Neural cell (in vitro differentiated cells): ENCODE measurements at regions not wholly inside any gene's neighbourhood (a gene's known extent, or its start where the extent isn't known, plus 50 kb on each side); places are given as distances from the start of the nearest gene placed in this dataset.

Source experiments
- H2AFZ ChIP-seq: fragments of 200-600, 300-800 bp; sonication (generic), shearing (Covaris generic); 2 replicates; pipeline ENCODE4 v1.6.0; 2014; ENCODE audit warnings: low read depth, mild to moderate bottlenecking, antibody characterized with exemption, low read length, moderate library complexity
- H3F3A ChIP-seq: fragments of 200-600 bp; shearing (Covaris generic); 2 replicates; pipeline ENCODE4 v1.6.1; 2016; ENCODE audit warnings: mild to moderate bottlenecking, moderate library complexity, mixed read lengths, antibody characterized with exemption, low read length; ENCODE audit not compliant: insufficient read depth, poor library complexity, severe bottlenecking
- H3K27ac ChIP-seq: fragments of 200-600, 300-800 bp; sonication (generic), shearing (Covaris generic); 2 replicates; pipeline ENCODE4 v1.5.1; 2014; ENCODE audit warnings: mild to moderate bottlenecking, low read length, moderate library complexity
- H3K27me3 ChIP-seq: fragments of 300-800, 200-600 bp; sonication (generic), shearing (Covaris generic); 2 replicates; pipeline ENCODE4 v1.6.0; 2014; ENCODE audit warnings: mild to moderate bottlenecking, low read depth, low read length, moderate library complexity; ENCODE audit not compliant: insufficient read depth
- H3K36me3 ChIP-seq: fragments of 300-800, 200-600 bp; sonication (generic), shearing (Covaris generic); 2 replicates; pipeline ENCODE4 v1.5.1; 2014; ENCODE audit warnings: mild to moderate bottlenecking, antibody characterized with exemption, low read length, moderate library complexity; ENCODE audit not compliant: insufficient read depth
- H3K4me2 ChIP-seq: fragments of 300-800, 200-600 bp; sonication (generic), shearing (Covaris generic); 2 replicates; pipeline ENCODE4 v1.6.0; 2014; ENCODE audit warnings: mild to moderate bottlenecking, low read length
- H3K4me3 ChIP-seq: fragments of 300-800, 200-600 bp; sonication (generic), shearing (Covaris generic); 2 replicates; pipeline ENCODE4 v1.5.1; 2014; ENCODE audit warnings: mild to moderate bottlenecking, low read length, moderate library complexity
- H3K79me2 ChIP-seq: fragments of 200-600 bp; shearing (Covaris generic); replicated peaks from 2 replicates; pipeline ENCODE4 v1.6.0; 2014; ENCODE audit warnings: mild to moderate bottlenecking, low read length, moderate library complexity; ENCODE audit not compliant: insufficient read depth
- H3K9ac ChIP-seq: fragments of 300-800, 200-600 bp; sonication (generic), shearing (Covaris generic); 2 replicates; pipeline ENCODE4 v1.6.1; 2016; ENCODE audit warnings: mild to moderate bottlenecking, low read length, mixed read lengths
- H3K9me2 ChIP-seq: fragments of 200-600 bp; shearing (Covaris generic); 2 replicates; pipeline ENCODE4 v1.6.1; 2016; ENCODE audit warnings: mild to moderate bottlenecking, low read length, mixed read lengths; ENCODE audit not compliant: insufficient read depth
- H3K9me3 ChIP-seq: fragments of 200-600, 300-800 bp; sonication (generic), shearing (Covaris generic); 2 replicates; pipeline ENCODE4 v1.6.1; 2016; ENCODE audit warnings: mild to moderate bottlenecking, mixed run types, low read length, moderate library complexity, mixed read lengths
- H4K20me1 ChIP-seq: fragments of 200-600 bp; shearing (Covaris generic); 2 replicates; pipeline ENCODE4 v1.6.1; 2016; ENCODE audit warnings: mild to moderate bottlenecking, mixed run types; ENCODE audit not compliant: insufficient read depth
- CTCF ChIP-seq: fragments of 450-650 bp; IDR thresholded peaks from 2 replicates; pipeline ENCODE4 v1.5.1; 2014; ENCODE audit warnings: antibody characterized with exemption, mild to moderate bottlenecking, moderate library complexity; ENCODE audit not compliant: poor library complexity, severe bottlenecking
- EP300 ChIP-seq: fragments of 450-650 bp; conservative IDR thresholded peaks from 2 replicates; pipeline ENCODE4 v1.6.1; 2014; ENCODE audit warnings: antibody characterized with exemption, mild to moderate bottlenecking, moderate library complexity; ENCODE audit not compliant: poor library complexity, severe bottlenecking
- EZH2 ChIP-seq: fragments of 200-600, 300-800 bp; shearing (Covaris generic), sonication (generic); IDR thresholded peaks from 2 replicates; pipeline ENCODE4 v1.6.1; 2014; ENCODE audit warnings: antibody characterized with exemption, low read length, borderline replicate concordance, mild to moderate bottlenecking; ENCODE audit not compliant: insufficient read depth, poor library complexity, severe bottlenecking
- MXI1 ChIP-seq: fragments of 450-650 bp; conservative IDR thresholded peaks from 2 replicates; pipeline ENCODE4 v1.6.1; 2014; ENCODE audit warnings: antibody characterized with exemption, mild to moderate bottlenecking; ENCODE audit not compliant: poor library complexity, severe bottlenecking
- POLR2AphosphoS5 ChIP-seq: IDR thresholded peaks from 2 replicates; pipeline ENCODE4 v1.6.1; 2012
- RAD21 ChIP-seq: fragments of 450-650 bp; conservative IDR thresholded peaks from 2 replicates; pipeline ENCODE4 v1.6.1; 2014; ENCODE audit warnings: antibody characterized with exemption, mild to moderate bottlenecking, moderate library complexity
- REST ChIP-seq: IDR thresholded peaks from 2 replicates; pipeline ENCODE4 v1.6.1; 2012; ENCODE audit warnings: borderline replicate concordance
- SMC3 ChIP-seq: fragments of 450-650 bp; conservative IDR thresholded peaks from 2 replicates; pipeline ENCODE4 v1.6.1; 2014; ENCODE audit warnings: antibody characterized with exemption, mild to moderate bottlenecking, moderate library complexity; ENCODE audit not compliant: poor library complexity
- TAF1 ChIP-seq: IDR thresholded peaks from 2 replicates; pipeline ENCODE4 v1.6.1; 2012; ENCODE audit warnings: low read depth

GRCh38 chr20:21874127-21874526, 168.7 kb downstream of the PAX1 start (continued):
- no peak for TF ChIP-seq MXI1
- no peak for TF ChIP-seq SMC3

- no peak overlapping the region for H2AFZ ChIP-seq
- H3K4me2 ChIP-seq = no peak overlapping the region
- H3K36me3 ChIP-seq = no peaks in the 10 kb centered on the region
- no peaks in the 10 kb centered on the region for H3F3A ChIP-seq
- TF ChIP-seq MXI1 (no peak), POLR2AphosphoS5 (no peak), SMC3 (no peak), EZH2 (no peak), EP300 (no peak), CTCF (no peak), RAD21 (no peak), REST (no peak), TAF1 (no peak)
- H3K4me3 ChIP-seq = no peak overlapping the region
- no peak overlapping the region for H3K27ac ChIP-seq
- H3K9me3 ChIP-seq = no peaks in the 10 kb centered on the region
- H4K20me1 ChIP-seq = no peaks in the 10 kb centered on the region
- H3K27me3 ChIP-seq = no peaks in the 10 kb centered on the region
- no peak overlapping the region for H3K9ac ChIP-seq
- H3K9me2 ChIP-seq = no peaks in the 10 kb centered on the region
- no peaks in the 10 kb centered on the region for H3K79me2 ChIP-seq
These were observed 167.8 kb downstream of the PAX1 start for GRCh38 chr20:21873291-21873690.

GRCh38 chr20:21867811-21868210, 162.3 kb downstream of the PAX1 start:
- H3K27ac ChIP-seq = no peak overlapping the region
- no peak overlapping the region for H2AFZ ChIP-seq
- no peaks in the 10 kb centered on the region for H4K20me1 ChIP-seq
- no peaks in the 10 kb centered on the region for H3K9me2 ChIP-seq
- H3K4me2 ChIP-seq = no peak overlapping the region
- H3K36me3 ChIP-seq = no peaks in the 10 kb centered on the region
- H3K9me3 ChIP-seq = no peaks in the 10 kb centered on the region
- H3K9ac ChIP-seq = no peak overlapping the region
- TF ChIP-seq CTCF = no peak
- TF ChIP-seq RAD21 = no peak
- TF ChIP-seq EZH2 = no peak
- TF ChIP-seq TAF1 = no peak
- H3F3A ChIP-seq = no peaks in the 10 kb centered on the region
- no peaks in the 10 kb centered on the region for H3K79me2 ChIP-seq
- H3K4me3 ChIP-seq = no peak overlapping the region
- no peaks in the 10 kb centered on the region for H3K27me3 ChIP-seq
